Esophagus muscularis mucosa (tissue), 4 donors: ENCODE measurements at regions not wholly inside any gene's neighbourhood (a gene's known extent, or its start where the extent isn't known, plus 50 kb on each side); places are given as distances from the start of the nearest gene placed in this dataset.

ENCODE experiments used
- DNase-seq: peaks from one replicate; pipeline ENCODE4 v3.0.0-alpha.2; 2017; ENCODE audit errors: extremely low spot score
- H3K27ac ChIP-seq, 4 donors: fragments of 200-600 bp; sonication (generic); replicated peaks in 1 of 4; 1 replicate in 3 of 4; 2 replicates in 1 of 4; pipeline ENCODE4 v1.5.1; 2016 to 2019; ENCODE audit warnings: mild to moderate bottlenecking in 1 of 4
- H3K27me3 ChIP-seq, 4 donors: fragments of 200-600 bp; sonication (generic); one replicate each; pipeline versions ENCODE4 v1.5.1 to v1.6.0; 2016 to 2019
- H3K36me3 ChIP-seq, 4 donors: fragments of 200-600 bp; sonication (generic); one replicate each; pipeline ENCODE4 v1.5.1; 2016 to 2019
- H3K4me1 ChIP-seq, 4 donors: fragments of 200-600 bp; sonication (generic); one replicate each; pipeline ENCODE4 v1.5.1; 2016 to 2019
- H3K4me3 ChIP-seq, 4 donors: fragments of 200-600 bp; sonication (generic); 1 replicate in 2 of 4; 2 replicates in 2 of 4; pipeline ENCODE4 v1.5.1; 2016 to 2019; ENCODE audit warnings: mild to moderate bottlenecking in 4 of 4, moderate library complexity in 1 of 4
- H3K9me3 ChIP-seq, 4 donors: fragments of 200-600 bp; sonication (generic); 1 replicate in 3 of 4; 2 replicates in 1 of 4; pipeline ENCODE4 v1.5.1; 2016 to 2019
- CTCF ChIP-seq, 3 experiments: fragments of 200-600 bp in 2 of 3; fragments of 450-650 bp in 1 of 3; sonication (generic) in 2 of 3; IDR thresholded peaks; one replicate each; pipeline ENCODE4 v1.5.1; 2017 to 2019; ENCODE audit warnings: antibody characterized with exemption in 3 of 3, mild to moderate bottlenecking in 2 of 3, moderate library complexity in 1 of 3
- EP300 ChIP-seq: sonication (generic); formaldehyde crosslinking; IDR thresholded peaks from one replicate; pipeline ENCODE4 v1.6.1; 2017; ENCODE audit warnings: antibody characterized with exemption
- POLR2A ChIP-seq: fragments of 450-650 bp; IDR thresholded peaks from one replicate; pipeline ENCODE4 v1.6.1; 2017; ENCODE audit warnings: antibody characterized with exemption, moderate library complexity, mild to moderate bottlenecking, low read depth
- POLR2AphosphoS5 ChIP-seq, 2 donors: sonication (generic); formaldehyde crosslinking; IDR thresholded peaks; one replicate each; pipeline ENCODE4 v1.6.1; 2017; ENCODE audit warnings: antibody characterized with exemption in 2 of 2
- WGBS: methylation state at CpG from one replicate; pipeline ENCODE4 v1.1.5; 2018; 5-methylcytosine and 5-hydroxymethylcytosine counted together
- intact Hi-C: fragments of 100-400 bp; cut with DNase I; formaldehyde crosslinking; loops from one replicate; pipeline ENCODE4 v1.15.1; 2023

GRCh38 chr20:40599987-40600386 is 89.0 kb downstream of the MAFB start:
- TF ChIP-seq POLR2AphosphoS5 (IDR thresholded peaks at IDR 0.05) (no peak), EP300 (no peak), POLR2A (no peak)
- DNase-seq: no peak
- H3K36me3 ChIP-seq: no peaks in the 10 kb centered on the region
- no peak overlapping the region for H3K27ac ChIP-seq
- peaks cover 0 to 7% (median 0%) of the 10 kb centered on the region in 4 donors for H3K27me3 ChIP-seq
- H3K4me1 ChIP-seq: no peaks in the 10 kb centered on the region
- no peak overlapping the region for H3K4me3 ChIP-seq
- peaks cover 0 to 11% (median 4%) of the 10 kb centered on the region in 4 donors for H3K9me3 ChIP-seq
- WGBS: 84% methylated on average over 3 of the region's 3 CpGs
- intact Hi-C loops: no loop called here

GRCh38 chr20:40592941-40593340 is 96.1 kb downstream of the MAFB start:
- intact Hi-C loops: no loop called here
- DNase-seq: peak; percentile 57
- Histone ChIP-seq H3K9me3 (no peaks in the 10 kb centered on the region), H3K36me3 (no peaks in the 10 kb centered on the region), H3K4me1 (no peaks in the 10 kb centered on the region), H3K4me3 (no peak overlapping the region), H3K27me3 (peaks cover 0 to 6% (median 0%) of the 10 kb centered on the region in 4 donors), H3K27ac (no peak overlapping the region)
- WGBS: 94% methylated on average over 1 of the region's 1 CpG
- no peak for TF ChIP-seq POLR2A
- TF ChIP-seq EP300: no peak
- no peak for TF ChIP-seq POLR2AphosphoS5 (IDR thresholded peaks at IDR 0.05)
- no peak for TF ChIP-seq CTCF (IDR thresholded peaks at IDR 0.05)

- H3K27me3 ChIP-seq: peaks cover 0 to 6% (median 0%) of the 10 kb centered on the region in 4 donors
- no peak overlapping the region for H3K4me3 ChIP-seq
- TF ChIP-seq CTCF (IDR thresholded peaks at IDR 0.05) (no peak), EP300 (no peak), POLR2AphosphoS5 (IDR thresholded peaks at IDR 0.05) (no peak), POLR2A (no peak)
- no peaks in the 10 kb centered on the region for H3K36me3 ChIP-seq
- no peaks in the 10 kb centered on the region for H3K4me1 ChIP-seq
- intact Hi-C loops: no loop called here
- no peak overlapping the region for H3K27ac ChIP-seq
- peak; percentile 62 for DNase-seq
- WGBS: 82% methylated on average over 1 of the region's 1 CpG
- H3K9me3 ChIP-seq: no peaks in the 10 kb centered on the region
Measured at GRCh38 chr20:40591536-40591935, 97.5 kb downstream of the MAFB start.

GRCh38 chr20:40591119-40591518 is 97.9 kb downstream of the MAFB start:
- 46% methylated on average over 1 of the region's 1 CpG for WGBS
- Histone ChIP-seq H3K4me1 (no peaks in the 10 kb centered on the region), H3K9me3 (no peaks in the 10 kb centered on the region), H3K27ac (no peak overlapping the region), H3K36me3 (no peaks in the 10 kb centered on the region), H3K27me3 (peaks cover 0 to 6% (median 0%) of the 10 kb centered on the region in 4 donors), H3K4me3 (no peak overlapping the region)
- intact Hi-C loops: no loop called here
- DNase-seq: no peak
- TF ChIP-seq POLR2A (no peak), POLR2AphosphoS5 (IDR thresholded peaks at IDR 0.05) (no peak), EP300 (no peak), CTCF (IDR thresholded peaks at IDR 0.05) (no peak)

GRCh38 chr20:40589581-40589980 is 99.5 kb downstream of the MAFB start:
- H3K27me3 ChIP-seq: peaks cover 0 to 6% (median 0%) of the 10 kb centered on the region in 4 donors
- H3K4me3 ChIP-seq: no peak overlapping the region
- intact Hi-C loops: no loop called here
- H3K9me3 ChIP-seq: no peaks in the 10 kb centered on the region
- TF ChIP-seq POLR2A: no peak
- TF ChIP-seq POLR2AphosphoS5 (IDR thresholded peaks at IDR 0.05): no peak
- TF ChIP-seq EP300: no peak
- no peak for TF ChIP-seq CTCF (IDR thresholded peaks at IDR 0.05)
- H3K36me3 ChIP-seq: no peaks in the 10 kb centered on the region
- DNase-seq: peak; percentile 50
- no peak overlapping the region for H3K27ac ChIP-seq
- no peaks in the 10 kb centered on the region for H3K4me1 ChIP-seq
- 48% methylated on average over 2 of the region's 2 CpGs for WGBS
